Raji (cell line): ENCODE measurements at regions not wholly inside any gene's neighbourhood (a gene's known extent, or its start where the extent isn't known, plus 50 kb on each side); places are given as distances from the start of the nearest gene placed in this dataset.

ENCODE experiments used
- POLR2A ChIP-seq: IDR thresholded peaks from 2 replicates; pipeline ENCODE4 v1.6.1; 2011; ENCODE audit warnings: low read depth, low read length, control low read depth; ENCODE audit not compliant: insufficient read depth

DNA sequence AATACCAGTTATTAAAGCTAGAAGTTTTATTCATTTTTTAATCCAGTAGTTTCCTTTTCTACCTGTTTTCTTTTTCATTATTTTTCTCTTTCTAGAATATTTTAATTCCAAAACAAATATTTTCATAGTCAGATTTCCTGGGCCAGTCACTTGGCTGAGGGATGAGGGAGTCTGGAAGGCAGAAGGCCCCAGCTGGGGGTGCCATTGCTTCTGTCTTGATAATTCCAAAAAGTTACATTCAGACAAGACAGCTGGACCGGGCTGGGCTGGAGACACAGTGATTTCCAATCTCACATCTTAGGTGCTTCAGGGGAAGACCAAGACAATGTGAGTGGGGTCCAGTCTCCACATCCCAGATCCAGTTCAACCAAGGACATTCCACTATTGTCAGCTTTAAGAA lies 263.5 kb downstream of the TMA16 start:
- TF ChIP-seq POLR2A = no peak

DNA sequence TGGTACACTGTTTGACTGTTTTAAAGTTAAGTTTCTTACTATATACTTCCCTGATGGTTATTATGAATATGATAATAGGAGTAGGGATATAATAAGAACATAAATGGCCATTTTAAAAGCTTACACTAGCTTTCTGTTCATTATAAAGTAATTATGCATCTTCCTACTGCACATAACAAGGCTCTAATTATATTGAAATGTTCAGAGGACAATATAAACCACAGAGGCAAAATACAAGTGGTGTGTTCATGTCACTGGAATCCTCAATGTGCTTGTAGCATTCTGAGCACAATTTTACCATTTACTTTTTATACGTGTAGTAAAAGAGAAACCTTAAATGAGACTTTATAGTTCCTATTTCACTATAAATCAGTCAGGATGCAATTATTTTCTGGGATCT lies 268.3 kb downstream of the TMA16 start:
- TF ChIP-seq POLR2A = no peak

DNA sequence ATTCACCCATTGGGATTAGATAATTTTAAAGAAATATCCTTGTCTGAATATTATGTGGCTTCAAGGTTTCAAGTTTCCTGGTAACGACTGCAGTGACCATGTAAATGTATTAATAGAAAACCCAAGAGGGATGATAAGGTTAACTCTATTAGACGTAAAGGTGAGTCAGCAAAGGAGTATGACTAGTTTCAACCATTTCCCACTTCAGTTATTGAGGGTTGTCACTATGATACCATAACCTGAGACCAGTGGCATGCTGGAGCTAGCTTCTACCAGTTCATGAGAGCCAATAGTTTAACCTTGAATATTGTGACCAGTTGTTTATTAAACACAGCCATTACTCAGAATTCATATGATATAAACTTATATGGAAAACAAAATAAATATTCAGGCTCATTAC lies 270.1 kb downstream of the TMA16 start:
- no peak for TF ChIP-seq POLR2A

DNA sequence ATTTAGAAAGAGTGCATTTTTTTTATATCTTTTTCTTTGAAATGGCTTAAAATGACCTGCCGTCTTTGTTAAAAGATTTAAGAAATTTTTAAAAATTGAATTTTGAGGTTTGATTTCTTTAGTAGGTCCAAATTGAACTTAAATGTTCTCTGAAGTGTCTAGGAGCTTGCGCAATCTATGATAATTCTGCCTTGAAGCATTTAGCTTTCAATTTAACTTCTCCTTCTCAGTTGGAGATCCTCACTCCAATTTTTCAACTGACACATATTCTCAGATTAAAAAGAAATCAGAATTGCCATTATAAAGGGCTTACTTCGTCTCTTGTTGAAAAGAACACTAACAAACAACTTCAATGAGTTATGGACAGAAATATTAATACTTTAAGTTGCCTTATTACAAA lies 273.5 kb downstream of the TMA16 start:
- TF ChIP-seq POLR2A = no peak

DNA sequence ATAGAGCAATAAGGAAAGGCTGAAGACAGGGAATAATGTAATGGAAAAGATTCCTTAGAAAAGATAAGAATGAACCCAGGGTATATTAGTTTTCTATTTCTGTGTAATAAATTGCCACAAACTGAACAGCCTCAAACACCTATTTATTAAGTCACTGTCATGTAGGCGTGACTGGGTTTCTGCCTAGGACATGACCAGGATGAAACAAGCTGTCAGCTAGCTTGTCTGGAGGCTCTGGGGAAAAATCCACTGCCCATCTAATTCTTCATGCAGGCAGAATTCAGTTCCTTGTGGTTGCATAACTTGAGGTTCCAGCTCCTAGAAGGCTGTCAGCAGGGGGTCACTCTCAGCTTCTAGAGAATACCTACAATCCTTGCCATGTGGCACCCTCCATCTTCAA lies 277.7 kb downstream of the TMA16 start:
- no peak for TF ChIP-seq POLR2A

DNA sequence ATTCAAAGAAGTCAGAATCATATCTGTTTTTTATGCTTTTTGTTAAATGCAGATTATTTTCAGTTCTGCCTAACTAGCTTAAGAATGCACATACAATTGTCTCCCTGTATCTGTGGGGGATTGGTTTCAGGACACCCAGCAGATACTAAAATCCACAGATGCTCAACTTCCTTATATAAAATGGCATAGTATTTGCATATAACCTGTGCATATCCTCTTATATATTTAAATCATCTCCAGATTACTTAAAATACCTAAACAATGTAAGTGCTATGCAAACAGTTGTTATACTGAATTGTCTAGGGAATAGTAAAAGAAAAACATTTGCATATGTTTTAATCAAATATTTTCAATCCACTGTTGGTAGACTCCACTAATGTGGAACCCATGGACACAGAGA lies 279.4 kb downstream of the TMA16 start:
- no peak for TF ChIP-seq POLR2A

DNA sequence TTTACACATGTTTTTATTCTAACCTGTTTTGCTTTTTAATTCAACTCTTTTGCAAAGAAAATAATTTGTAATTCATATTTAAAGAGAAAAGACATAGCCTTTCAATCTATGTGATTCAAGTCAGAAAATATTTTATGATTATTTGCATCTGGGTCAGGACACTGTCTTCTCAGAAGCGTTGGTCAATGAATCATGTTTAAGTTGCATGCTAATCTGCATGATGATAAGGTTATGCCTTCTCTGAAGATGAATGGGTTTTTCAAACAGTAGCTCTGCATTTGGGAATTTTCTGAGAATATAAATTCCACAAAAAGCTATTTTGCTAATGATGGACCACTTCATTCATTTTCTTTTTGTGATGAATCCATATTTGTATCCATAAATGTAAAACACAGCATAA lies 282.5 kb downstream of the TMA16 start:
- TF ChIP-seq POLR2A = no peak

DNA sequence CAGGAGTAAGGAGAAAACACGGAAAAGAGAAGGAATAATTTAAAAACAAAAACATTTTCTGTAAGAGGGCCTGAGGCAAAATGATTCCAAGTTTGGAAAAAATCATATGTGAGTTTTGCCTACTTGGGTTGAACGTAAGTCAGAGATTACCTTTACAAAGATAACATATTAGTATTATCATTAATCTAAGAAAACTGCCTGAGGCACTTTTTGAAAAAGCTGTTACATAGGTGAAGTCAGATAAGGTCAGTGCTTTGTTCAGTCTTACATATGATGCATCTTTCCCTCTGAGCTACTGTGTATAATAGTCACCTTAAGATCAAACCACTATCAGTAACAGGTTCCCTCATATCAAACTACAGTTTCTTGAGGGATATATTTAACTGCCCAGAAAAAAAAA lies 287.2 kb downstream of the TMA16 start:
- TF ChIP-seq POLR2A = no peak

DNA sequence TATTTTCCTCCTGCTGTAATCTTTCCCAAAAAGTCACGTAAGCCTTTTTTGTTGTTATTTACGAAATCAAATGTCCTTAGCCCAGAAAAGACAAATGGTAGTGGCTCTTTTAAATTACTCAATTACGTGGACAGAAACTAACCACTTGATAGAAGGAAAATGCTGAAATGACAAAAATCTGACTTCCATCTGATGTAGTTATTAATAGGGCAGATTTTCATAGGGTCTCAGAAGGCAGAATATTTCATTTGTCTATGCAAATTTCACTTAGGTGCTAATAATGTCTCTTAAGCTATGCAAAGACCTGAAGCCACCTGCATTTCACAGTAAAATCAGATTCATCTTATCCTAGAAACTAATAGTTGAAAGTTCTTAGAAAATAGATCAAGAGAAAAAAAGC lies 295.7 kb downstream of the TMA16 start:
- no peak for TF ChIP-seq POLR2A

DNA sequence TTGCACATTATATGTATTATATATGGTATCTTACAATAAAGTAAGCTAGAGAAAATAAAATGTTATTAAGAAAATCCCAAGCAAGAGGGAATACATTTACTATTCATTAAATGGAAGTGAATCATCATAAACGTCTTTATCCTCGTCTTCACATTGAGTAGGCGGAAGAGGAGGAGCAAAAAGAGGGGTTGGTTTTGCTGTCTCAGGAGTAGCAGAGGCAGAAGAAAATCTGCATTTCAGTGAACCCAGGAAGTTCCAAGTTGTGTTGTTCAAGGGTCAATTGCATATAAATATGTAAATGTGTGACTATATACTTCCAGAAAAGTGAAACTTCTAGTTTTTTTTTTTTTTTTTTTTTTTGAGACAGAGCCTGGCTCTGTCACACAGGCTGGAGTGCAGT lies 301.4 kb downstream of the TMA16 start:
- no peak for TF ChIP-seq POLR2A

DNA sequence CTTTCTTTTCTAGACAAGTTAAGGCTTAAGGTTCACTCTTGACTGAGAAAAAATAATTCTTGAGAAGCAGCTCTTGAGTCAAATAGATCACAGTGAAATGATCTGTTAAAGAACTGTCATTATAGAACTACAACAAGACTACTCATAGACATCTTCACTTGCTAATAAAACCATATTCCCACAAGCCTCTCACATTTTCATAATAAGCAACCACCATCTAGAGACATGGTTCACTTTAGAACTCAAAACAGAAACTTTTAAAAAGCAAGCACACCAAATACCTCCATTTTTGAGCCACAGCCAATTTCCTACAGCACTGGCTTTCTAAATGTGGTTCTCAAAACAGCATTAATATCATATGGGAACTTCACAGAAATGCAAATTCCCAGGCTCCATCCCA lies 309.5 kb downstream of the TMA16 start:
- TF ChIP-seq POLR2A = no peak

DNA sequence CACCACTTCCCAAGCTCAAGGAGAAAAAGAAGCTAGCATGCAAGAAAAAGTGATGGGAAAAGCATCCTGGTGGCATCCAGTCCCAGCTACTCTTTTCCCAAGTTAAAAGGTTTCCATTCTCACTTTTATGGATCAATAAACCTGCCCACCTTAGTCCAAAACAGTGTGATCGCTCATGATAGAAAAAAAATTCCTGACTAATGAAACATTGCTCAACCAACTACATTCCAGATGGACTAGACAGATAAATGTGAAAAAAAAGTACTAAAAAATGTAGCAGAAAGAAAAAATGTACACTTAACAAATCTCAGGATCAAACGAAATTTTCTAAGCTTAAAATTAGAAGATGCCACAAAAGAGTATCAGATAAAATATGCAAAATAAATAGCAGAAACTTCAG lies 312.2 kb downstream of the TMA16 start:
- TF ChIP-seq POLR2A = no peak

DNA sequence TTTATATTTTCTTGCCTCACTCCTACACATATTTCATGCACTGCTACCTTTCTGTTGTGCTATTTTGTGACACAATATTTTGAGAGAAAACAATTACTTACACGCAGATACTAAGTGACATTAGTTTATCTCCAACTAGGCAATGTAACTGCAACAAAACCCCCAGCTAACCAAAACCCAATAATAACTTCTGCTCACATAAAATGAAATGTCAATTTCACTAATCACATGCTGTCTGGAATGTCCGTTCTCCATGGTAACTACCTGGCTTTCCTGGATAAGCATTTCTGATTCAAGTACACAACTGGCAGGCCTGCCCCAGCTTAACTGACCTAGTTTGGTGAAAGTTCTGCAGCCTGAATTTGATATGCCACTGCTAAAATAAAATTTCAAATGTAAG lies 313.5 kb downstream of the TMA16 start:
- TF ChIP-seq POLR2A = no peak

DNA sequence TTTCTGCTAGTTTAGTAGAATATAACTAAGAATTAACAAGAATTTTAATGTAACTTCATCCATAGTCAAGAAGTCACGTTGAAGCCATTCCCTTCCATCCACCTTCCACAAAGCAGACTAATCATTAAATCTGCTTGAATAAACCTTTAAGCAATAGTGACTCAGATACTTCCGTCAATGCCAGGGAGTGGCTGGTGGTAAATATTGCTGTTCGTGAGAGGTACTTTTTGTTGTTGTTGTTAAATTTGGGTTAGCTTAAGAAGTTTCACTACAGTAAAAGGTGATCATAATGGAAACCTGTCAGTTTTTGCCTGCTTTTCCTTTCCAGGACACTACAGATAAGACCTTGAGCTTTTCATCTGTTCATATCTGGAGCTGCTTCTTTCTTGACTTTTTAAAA lies 316.3 kb downstream of the TMA16 start:
- TF ChIP-seq POLR2A = no peak

DNA sequence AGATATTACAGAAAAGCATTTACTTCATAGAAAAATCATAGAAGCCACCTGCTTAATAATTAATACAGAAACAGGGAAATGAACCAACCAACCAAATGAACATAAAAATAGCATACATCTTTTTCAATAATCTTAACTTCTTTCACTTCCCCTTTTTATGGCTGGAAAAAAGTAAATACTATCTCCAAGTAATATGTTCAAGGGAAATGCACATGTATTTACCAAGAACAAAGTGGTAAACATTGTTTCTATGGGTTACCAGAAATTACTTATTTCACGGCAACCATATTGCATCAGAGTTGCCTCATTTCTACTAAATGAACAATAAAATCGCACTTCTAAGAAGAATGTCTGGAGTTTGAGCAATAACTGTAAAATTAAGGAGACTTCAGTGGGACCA lies 321.3 kb downstream of the TMA16 start:
- no peak for TF ChIP-seq POLR2A

DNA sequence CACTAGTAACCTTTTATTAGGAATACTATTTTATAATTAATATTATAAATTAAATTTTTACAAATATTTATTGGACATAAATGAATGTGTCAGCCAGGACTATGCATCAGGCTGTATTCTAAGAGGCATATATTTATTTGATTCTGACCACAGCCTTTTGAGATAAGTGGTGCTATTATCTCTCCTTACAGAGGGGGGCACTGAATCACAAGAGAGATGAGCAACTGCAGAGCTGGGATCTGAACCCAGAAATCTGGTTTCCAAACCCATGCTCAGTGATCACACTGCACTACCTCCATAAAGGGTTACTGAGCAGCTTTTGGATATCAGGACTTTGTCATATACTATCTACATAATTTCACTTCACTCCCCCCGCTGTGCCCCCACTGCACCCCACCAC lies 322.0 kb downstream of the TMA16 start:
- no peak for TF ChIP-seq POLR2A

DNA sequence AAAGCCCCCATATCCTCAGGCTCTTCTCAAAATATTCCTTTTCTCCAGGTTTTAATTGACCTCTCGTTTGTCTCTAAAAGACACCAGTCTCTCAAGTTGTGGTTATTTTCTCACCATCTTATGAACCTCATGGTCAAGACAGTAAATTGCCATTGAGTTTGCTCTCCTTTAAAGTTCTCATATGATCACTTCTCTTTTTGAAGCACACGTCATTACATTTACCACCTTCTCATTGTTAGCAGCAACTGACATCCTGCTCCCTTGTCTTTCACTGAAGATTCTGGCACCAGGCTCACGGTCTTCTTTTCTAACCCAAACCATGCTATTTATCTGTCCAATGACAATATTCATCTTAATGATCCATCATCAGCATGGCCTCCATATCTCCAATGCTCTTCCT lies 324.2 kb downstream of the TMA16 start:
- no peak for TF ChIP-seq POLR2A

DNA sequence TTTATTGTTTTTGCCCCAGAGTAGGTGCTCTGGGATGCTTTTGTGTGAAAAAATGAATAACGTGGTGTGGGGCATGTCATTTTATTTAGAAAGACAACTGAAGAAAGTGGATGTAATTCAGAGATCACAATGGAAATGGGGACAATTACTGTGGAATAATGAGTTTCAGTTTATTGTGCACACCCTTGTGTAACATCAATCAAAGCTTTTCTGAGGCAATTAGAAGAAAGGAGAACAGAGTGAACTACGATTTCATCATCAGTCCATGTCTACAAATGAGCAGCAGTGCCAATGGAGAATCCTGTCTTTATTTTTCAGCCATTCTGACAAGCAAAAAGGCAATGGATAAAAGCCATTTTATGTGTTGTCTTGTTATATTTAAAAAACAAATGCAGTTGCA lies 339.2 kb downstream of the TMA16 start:
- no peak for TF ChIP-seq POLR2A

DNA sequence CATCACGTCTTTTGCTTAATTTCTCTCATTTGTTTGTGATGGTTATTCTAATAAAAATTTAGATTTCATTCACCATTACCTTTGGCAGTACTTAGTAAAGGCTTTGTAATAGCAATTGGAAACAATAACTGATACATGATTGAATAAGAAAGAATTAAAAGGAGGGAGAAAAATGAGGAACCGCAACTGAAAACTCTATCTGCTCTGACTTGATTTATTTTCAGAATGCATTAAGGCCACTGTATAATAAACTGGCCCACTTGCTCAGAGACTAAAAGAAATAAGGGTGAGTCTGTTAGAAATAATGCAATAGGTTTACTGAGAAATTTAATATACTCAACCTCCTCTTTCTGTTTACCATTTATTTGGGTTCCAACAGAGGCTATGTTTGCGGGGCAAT lies 351.5 kb downstream of the TMA16 start:
- TF ChIP-seq POLR2A = no peak

DNA sequence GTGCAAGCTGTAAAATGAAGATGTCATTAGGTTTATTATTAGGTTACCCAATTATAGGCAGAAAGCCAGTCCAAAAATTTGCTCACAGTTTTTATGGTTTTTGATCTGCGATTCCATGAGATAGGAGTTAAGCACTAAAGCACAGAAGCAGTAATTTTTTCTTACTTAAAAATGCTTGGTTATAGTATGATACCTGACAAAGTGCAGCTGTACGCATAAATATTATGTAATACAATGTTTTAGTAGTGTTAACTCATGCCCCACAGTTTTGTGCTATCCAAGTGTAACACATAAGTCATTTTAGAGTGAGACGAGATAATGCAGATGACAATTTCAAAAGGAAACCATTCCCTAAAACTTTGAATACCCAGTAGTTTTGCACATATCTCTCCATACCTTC lies 357.8 kb downstream of the TMA16 start:
- TF ChIP-seq POLR2A = no peak
